Smooth muscle cell (in vitro differentiated cells): ENCODE measurements at regions not wholly inside any gene's neighbourhood (a gene's known extent, or its start where the extent isn't known, plus 50 kb on each side); places are given as distances from the start of the nearest gene placed in this dataset.

ENCODE experiments used
- DNase-seq: peaks from one replicate; lab custom pipeline; 2025; ENCODE audit not compliant: unreplicated experiment; lab: John Stamatoyannopoulos, UW
- H2AFZ ChIP-seq: fragments of 200-600 bp; sonication (generic); 2 replicates; pipeline ENCODE4 v1.6.0; 2016; ENCODE audit warnings: antibody characterized with exemption, low read depth, mild to moderate bottlenecking
- H3F3A ChIP-seq: fragments of 200-600 bp; sonication (generic); 2 replicates; pipeline ENCODE4 v1.6.0; 2017; ENCODE audit warnings: antibody characterized with exemption, low read depth
- H3K27ac ChIP-seq: fragments of 200-600 bp; sonication (generic); 2 replicates; pipeline ENCODE4 v1.5.1; 2016; ENCODE audit warnings: low read depth, mild to moderate bottlenecking
- H3K27me3 ChIP-seq: fragments of 200-600 bp; sonication (generic); 2 replicates; pipeline ENCODE4 v1.6.1; 2016; ENCODE audit warnings: low read depth, mild to moderate bottlenecking
- H3K36me3 ChIP-seq: fragments of 200-600 bp; sonication (generic); 2 replicates; pipeline ENCODE4 v1.5.1; 2016; ENCODE audit warnings: low read depth
- H3K4me1 ChIP-seq: fragments of 200-600 bp; sonication (generic); 2 replicates; pipeline ENCODE4 v1.5.1; 2016; ENCODE audit warnings: low read depth
- H3K4me2 ChIP-seq: fragments of 200-600 bp; sonication (generic); 2 replicates; pipeline ENCODE4 v1.6.0; 2016; ENCODE audit warnings: mild to moderate bottlenecking
- H3K4me3 ChIP-seq: fragments of 200-600 bp; sonication (generic); 2 replicates; pipeline ENCODE4 v1.5.1; 2016; ENCODE audit warnings: mild to moderate bottlenecking
- H3K79me2 ChIP-seq: fragments of 200-600 bp; sonication (generic); 2 replicates; pipeline ENCODE4 v1.6.0; 2016; ENCODE audit warnings: low read depth, mild to moderate bottlenecking
- H3K9ac ChIP-seq: fragments of 200-600 bp; sonication (generic); 2 replicates; pipeline ENCODE4 v1.6.0; 2016; ENCODE audit warnings: low read depth
- H3K9me3 ChIP-seq: fragments of 200-600 bp; sonication (generic); replicated peaks from 2 replicates; pipeline ENCODE4 v1.5.1; 2016; ENCODE audit warnings: low read depth
- H4K20me1 ChIP-seq: fragments of 200-600 bp; sonication (generic); 2 replicates; pipeline ENCODE4 v1.6.0; 2016; ENCODE audit warnings: low read depth
- CTCF ChIP-seq: fragments of 200-600 bp; sonication (generic); IDR thresholded peaks from 2 replicates; pipeline ENCODE4 v1.5.1; 2017; ENCODE audit warnings: borderline replicate concordance, mild to moderate bottlenecking, antibody characterized with exemption; ENCODE audit not compliant: insufficient read depth, poor library complexity, severe bottlenecking
- WGBS: methylation state at CpG from one replicate; pipeline ENCODE4 v1.1.7; 2016; ENCODE audit warnings: low lambda C conversion rate; 5-methylcytosine and 5-hydroxymethylcytosine counted together

GRCh38 chr20:47854687-47855212 is 69.5 kb upstream of the SULF2 start:
- no peak overlapping the region for H2AFZ ChIP-seq
- H3K9me3 ChIP-seq, result no peaks in the 10 kb centered on the region
- no peak overlapping the region for H3K4me3 ChIP-seq
- peaks cover 7% of the 10 kb centered on the region for H3K4me1 ChIP-seq
- no peaks in the 10 kb centered on the region for H3F3A ChIP-seq
- peak; percentile 15 for TF ChIP-seq CTCF
- H3K27ac ChIP-seq, result no peak overlapping the region
- no peaks in the 10 kb centered on the region for H4K20me1 ChIP-seq
- no peaks in the 10 kb centered on the region for H3K27me3 ChIP-seq
- no peaks in the 10 kb centered on the region for H3K36me3 ChIP-seq
- no peak overlapping the region for H3K4me2 ChIP-seq
- H3K9ac ChIP-seq, result no peak overlapping the region
- no peaks in the 10 kb centered on the region for H3K79me2 ChIP-seq
- no peak for DNase-seq
- WGBS, result 55% methylated on average over 10 of the region's 10 CpGs

- Histone ChIP-seq H3K27me3 (no peaks in the 10 kb centered on the region), H3K27ac (no peak overlapping the region), H3K4me3 (no peak overlapping the region), H3K9me3 (no peaks in the 10 kb centered on the region), H2AFZ (no peak overlapping the region), H4K20me1 (no peaks in the 10 kb centered on the region), H3F3A (no peaks in the 10 kb centered on the region), H3K4me2 (no peak overlapping the region), H3K79me2 (no peaks in the 10 kb centered on the region), H3K9ac (no peak overlapping the region), H3K4me1 (no peaks in the 10 kb centered on the region), H3K36me3 (no peaks in the 10 kb centered on the region)
- no peak for DNase-seq
- WGBS, result 92% methylated on average over 7 of the region's 7 CpGs
- no peak for TF ChIP-seq CTCF
Measured at GRCh38 chr20:47851774-47852173, 66.5 kb upstream of the SULF2 start.

GRCh38 chr20:47850146-47850545 is 64.9 kb upstream of the SULF2 start:
- no peak for DNase-seq
- H3F3A ChIP-seq, result no peaks in the 10 kb centered on the region
- WGBS, result 56% methylated on average over 5 of the region's 5 CpGs
- H3K79me2 ChIP-seq, result no peaks in the 10 kb centered on the region
- H3K36me3 ChIP-seq, result no peaks in the 10 kb centered on the region
- no peak overlapping the region for H3K4me3 ChIP-seq
- H2AFZ ChIP-seq, result no peak overlapping the region
- no peaks in the 10 kb centered on the region for H3K27me3 ChIP-seq
- no peaks in the 10 kb centered on the region for H4K20me1 ChIP-seq
- H3K4me2 ChIP-seq, result no peak overlapping the region
- H3K27ac ChIP-seq, result no peak overlapping the region
- H3K9ac ChIP-seq, result no peak overlapping the region
- no peaks in the 10 kb centered on the region for H3K9me3 ChIP-seq
- TF ChIP-seq CTCF, result no peak
- H3K4me1 ChIP-seq, result no peaks in the 10 kb centered on the region

GRCh38 chr20:47849596-47849995 is 64.3 kb upstream of the SULF2 start:
- Histone ChIP-seq H3K27me3 (no peaks in the 10 kb centered on the region), H4K20me1 (no peaks in the 10 kb centered on the region), H3K4me2 (no peak overlapping the region), H3K4me3 (no peak overlapping the region), H3F3A (no peaks in the 10 kb centered on the region), H3K9ac (no peak overlapping the region), H3K79me2 (no peaks in the 10 kb centered on the region), H3K9me3 (no peaks in the 10 kb centered on the region), H3K27ac (no peak overlapping the region), H3K4me1 (no peaks in the 10 kb centered on the region), H2AFZ (no peak overlapping the region), H3K36me3 (no peaks in the 10 kb centered on the region)
- WGBS, result 85% methylated on average over 2 of the region's 2 CpGs
- TF ChIP-seq CTCF, result no peak
- no peak for DNase-seq
